Endodermal cell (in vitro differentiated cells): ENCODE measurements at regions not wholly inside any gene's neighbourhood (a gene's known extent, or its start where the extent isn't known, plus 50 kb on each side); places are given as distances from the start of the nearest gene placed in this dataset.

Source experiments
- DNase-seq: peaks from one replicate; pipeline ENCODE4 v3.0.0-alpha.2; 2017
- H3K27ac ChIP-seq: 2 replicates; pipeline ENCODE4 v1.5.1; 2013; ENCODE audit warnings: mild to moderate bottlenecking, low read depth, low read length, moderate library complexity
- H3K27me3 ChIP-seq: 2 replicates; pipeline ENCODE4 v1.6.1; 2013; ENCODE audit warnings: mild to moderate bottlenecking, low read length, moderate library complexity; ENCODE audit not compliant: insufficient read depth, control insufficient read depth, poor library complexity, severe bottlenecking
- H3K36me3 ChIP-seq: 2 replicates; pipeline ENCODE4 v1.7.0; 2013; ENCODE audit warnings: mild to moderate bottlenecking, low read length, moderate library complexity; ENCODE audit not compliant: control insufficient read depth, insufficient read depth
- H3K4me1 ChIP-seq: one replicate; pipeline ENCODE4 v1.7.0; 2013; ENCODE audit warnings: low read length; ENCODE audit not compliant: control insufficient read depth, insufficient read depth
- H3K4me3 ChIP-seq: 2 replicates; pipeline ENCODE4 v1.5.1; 2013; ENCODE audit warnings: mild to moderate bottlenecking, low read length, moderate library complexity
- H3K9ac ChIP-seq: 2 replicates; pipeline ENCODE4 v1.6.1; 2013; ENCODE audit warnings: mild to moderate bottlenecking, low read length, moderate library complexity; ENCODE audit not compliant: poor library complexity, severe bottlenecking; ENCODE audit errors: extremely low read depth
- H3K9me3 ChIP-seq: 2 replicates; pipeline ENCODE4 v1.6.1; 2013; ENCODE audit warnings: mild to moderate bottlenecking, low read length, moderate library complexity; ENCODE audit not compliant: control insufficient read depth
- H3K27ac Mint-ChIP-seq: 2 replicates; pipeline ENCODE4 v1.8.0; 2020; ENCODE audit warnings: mixed read lengths
- H3K27me3 Mint-ChIP-seq: 2 replicates; pipeline ENCODE4 v1.8.0; 2021; ENCODE audit warnings: mild to moderate bottlenecking, mixed read lengths; ENCODE audit not compliant: insufficient read depth
- H3K36me3 Mint-ChIP-seq: 2 replicates; pipeline ENCODE4 v1.8.0; 2020; ENCODE audit warnings: low read depth, mixed read lengths
- H3K4me1 Mint-ChIP-seq: 2 replicates; pipeline ENCODE4 v1.8.0; 2020; ENCODE audit warnings: mixed read lengths
- H3K4me3 Mint-ChIP-seq: 2 replicates; pipeline ENCODE4 v1.8.0; 2020; ENCODE audit warnings: mild to moderate bottlenecking, moderate library complexity, mixed read lengths
- H3K9me3 Mint-ChIP-seq: 2 replicates; pipeline ENCODE4 v1.8.0; 2020; ENCODE audit warnings: mild to moderate bottlenecking, mixed read lengths
- CTCF ChIP-seq: fragments of 200-600 bp; sonication (generic); conservative IDR thresholded peaks from 2 replicates; pipeline ENCODE4 v1.5.0; 2021; ENCODE audit warnings: antibody characterized with exemption, mild to moderate bottlenecking
- WGBS, 2 experiments: methylation state at CpG; one replicate each; pipeline versions ENCODE4 v1.1.5 to v1.1.7; 2013; ENCODE audit warnings: missing lambda C conversion rate in 2 of 2, mixed read lengths in 1 of 2; ENCODE audit not compliant: insufficient coverage in 1 of 2, insufficient read length in 1 of 2; 5-methylcytosine and 5-hydroxymethylcytosine counted together

GRCh38 chr4:125735102-125735501 is 420.3 kb downstream of the FAT4 start:
- peak; percentile 80 for DNase-seq
- WGBS, 2 experiments: 17 to 33% methylated on average over 2 to 4 of the region's 4 CpGs
- no peaks in the 10 kb centered on the region for H3K9me3 Mint-ChIP-seq
- Histone ChIP-seq H3K4me1 (no peaks in the 10 kb centered on the region), H3K9ac (no peak overlapping the region), H3K27me3 (no peaks in the 10 kb centered on the region), H3K36me3 (no peaks in the 10 kb centered on the region), H3K27ac (peak overlapping the region; percentile 77), H3K4me3 (no peak overlapping the region), H3K9me3 (no peaks in the 10 kb centered on the region)
- H3K4me3 Mint-ChIP-seq: no peak overlapping the region
- H3K27ac Mint-ChIP-seq: peak overlapping the region; percentile 72
- H3K27me3 Mint-ChIP-seq: no peaks in the 10 kb centered on the region
- TF ChIP-seq CTCF: no peak
- peaks cover 13% of the 10 kb centered on the region for H3K4me1 Mint-ChIP-seq
- H3K36me3 Mint-ChIP-seq: no peaks in the 10 kb centered on the region

DNA sequence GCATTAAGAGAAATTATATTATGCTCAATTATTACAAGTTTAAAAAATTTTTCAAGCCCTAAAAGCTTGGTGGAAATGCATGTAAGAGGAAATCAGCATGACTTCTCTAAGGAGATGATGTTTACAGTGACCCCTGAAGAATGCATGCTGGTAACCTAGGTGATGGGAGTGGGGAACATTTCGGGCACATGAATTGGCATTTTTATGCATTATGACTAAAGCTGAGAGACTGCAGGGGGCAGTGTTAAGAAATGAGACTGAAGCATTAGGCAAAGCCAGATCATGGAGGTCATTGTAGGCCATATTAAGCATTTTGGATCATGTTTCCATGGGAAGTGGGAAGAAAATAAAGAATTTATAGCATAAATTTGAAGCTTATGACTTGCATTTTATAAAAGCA is 421.3 kb downstream of the FAT4 start:
- Mint-ChIP-seq H3K9me3 (no peaks in the 10 kb centered on the region), H3K27ac (no peak overlapping the region), H3K4me1 (peaks cover 13% of the 10 kb centered on the region), H3K4me3 (no peak overlapping the region), H3K27me3 (no peaks in the 10 kb centered on the region), H3K36me3 (no peaks in the 10 kb centered on the region)
- DNase-seq: peak; percentile 64
- WGBS, 2 experiments: 44 to 71% methylated on average over 1 of the region's 1 CpG
- Histone ChIP-seq H3K27ac (peak overlapping the region; percentile 77), H3K9ac (no peak overlapping the region), H3K36me3 (no peaks in the 10 kb centered on the region), H3K4me1 (no peaks in the 10 kb centered on the region), H3K27me3 (no peaks in the 10 kb centered on the region), H3K9me3 (no peaks in the 10 kb centered on the region), H3K4me3 (no peak overlapping the region)
- peak; percentile 45 for TF ChIP-seq CTCF

DNA sequence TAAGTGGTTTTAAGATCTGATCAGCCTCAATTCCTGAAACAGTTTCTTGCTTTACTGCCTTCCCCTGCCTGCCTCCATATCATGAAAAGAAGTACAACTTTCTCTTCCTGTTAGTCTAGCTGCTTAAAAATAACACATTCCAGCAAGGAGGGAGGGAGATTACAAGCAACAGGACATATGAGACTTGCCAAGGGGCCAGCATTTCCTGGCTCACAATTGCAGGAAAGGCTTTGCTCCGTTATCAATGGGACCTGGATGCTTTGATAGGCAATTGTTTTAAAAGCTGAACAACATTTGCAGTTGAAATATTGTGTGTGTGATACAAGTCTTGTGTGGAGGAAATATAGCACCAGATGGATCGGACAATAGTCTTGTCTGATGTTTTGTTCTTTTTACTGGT is 425.0 kb downstream of the FAT4 start:
- Histone ChIP-seq H3K9me3 (peaks cover 12% of the 10 kb centered on the region), H3K9ac (no peak overlapping the region), H3K36me3 (no peaks in the 10 kb centered on the region), H3K4me3 (no peak overlapping the region), H3K4me1 (no peaks in the 10 kb centered on the region), H3K27ac (no peak overlapping the region), H3K27me3 (no peaks in the 10 kb centered on the region)
- TF ChIP-seq CTCF: no peak
- DNase-seq: no peak
- Mint-ChIP-seq H3K4me1 (peaks cover 11% of the 10 kb centered on the region), H3K36me3 (no peaks in the 10 kb centered on the region), H3K27ac (peak overlapping the region; percentile 8), H3K27me3 (no peaks in the 10 kb centered on the region), H3K9me3 (peaks cover 5% of the 10 kb centered on the region), H3K4me3 (no peak overlapping the region)
- 68 to 79% methylated on average over 2 of the region's 2 CpGs for WGBS, 2 experiments
